ENCODE measurements at regions not wholly inside any gene's neighbourhood (a gene's known extent, or its start where the extent isn't known, plus 50 kb on each side); places are given as distances from the start of the nearest gene placed in this dataset.

- no peak for TF ChIP-seq CTCF (IDR thresholded peaks at IDR 0.05)
- no peak for TF ChIP-seq ATF3 (CRISPR knock-in tag; conservative IDR thresholded peaks at IDR 0.05)
- TF ChIP-seq FOXP1 (CRISPR knock-in tag; IDR thresholded peaks at IDR 0.05; ENCODE audit: borderline replicate concordance) = no peak
- no peak for TF ChIP-seq ZNF423 (CRISPR knock-in tag; IDR thresholded peaks at IDR 0.05)
- TF ChIP-seq USF2 (CRISPR knock-in tag; IDR thresholded peaks at IDR 0.05) = no peak
- no peak for TF ChIP-seq ZNF232 (CRISPR knock-in tag; IDR thresholded peaks at IDR 0.05)
- no peak for TF ChIP-seq IRF2 (CRISPR knock-in tag; IDR thresholded peaks at IDR 0.05; ENCODE audit: borderline replicate concordance, low read depth)
- TF ChIP-seq CREM (CRISPR knock-in tag; IDR thresholded peaks at IDR 0.05) = no peak
- no peak for TF ChIP-seq ATF6 (CRISPR knock-in tag; IDR thresholded peaks at IDR 0.05)
- TF ChIP-seq ATF1 (CRISPR knock-in tag; IDR thresholded peaks at IDR 0.05) = no peak
These were observed 106.6 kb downstream of the MAF start for GRCh38 chr16:79493911-79494310.
